Spleen (tissue), 11 donors: ENCODE measurements at regions not wholly inside any gene's neighbourhood (a gene's known extent, or its start where the extent isn't known, plus 50 kb on each side); places are given as distances from the start of the nearest gene placed in this dataset.

Experiments used
- DNase-seq: peaks from one replicate; pipeline ENCODE4 v3.0.0-alpha.2; 2020
- H3K27ac ChIP-seq, 8 donors: fragments of 200-600 bp; sonication (generic) in 7 of 8; 1 replicate in 4 of 8; 2 replicates in 4 of 8; pipeline versions ENCODE4 v1.5.0 to v1.8.0; 2016 to 2021; ENCODE audit warnings: inconsistent platforms in 4 of 8, mild to moderate bottlenecking in 4 of 8, moderate library complexity in 1 of 8
- H3K27me3 ChIP-seq, 7 donors: fragments of 200-600 bp; sonication (generic) in 6 of 7; replicated peaks in 1 of 7; 1 replicate in 4 of 7; 2 replicates in 3 of 7; pipeline versions ENCODE4 v1.5.0 to v1.8.0; 2016 to 2021; ENCODE audit warnings: inconsistent platforms in 3 of 7, mild to moderate bottlenecking in 1 of 7
- H3K36me3 ChIP-seq, 6 donors: fragments of 200-600 bp; sonication (generic) in 5 of 6; 1 replicate in 4 of 6; 2 replicates in 2 of 6; pipeline versions ENCODE4 v1.5.0 to v1.8.0; 2016 to 2021; ENCODE audit warnings: inconsistent platforms in 2 of 6
- H3K4me1 ChIP-seq, 6 donors: fragments of 200-600 bp; sonication (generic) in 5 of 6; 1 replicate in 3 of 6; 2 replicates in 3 of 6; pipeline versions ENCODE4 v1.5.0 to v1.8.0; 2016 to 2021; ENCODE audit warnings: inconsistent platforms in 3 of 6
- H3K4me3 ChIP-seq, 8 donors: fragments of 200-600 bp; sonication (generic) in 7 of 8; 1 replicate in 4 of 8; 2 replicates in 4 of 8; pipeline versions ENCODE4 v1.5.0 to v1.8.0; 2016 to 2021; ENCODE audit warnings: inconsistent platforms in 4 of 8, mild to moderate bottlenecking in 4 of 8, moderate library complexity in 2 of 8
- H3K9me3 ChIP-seq, 8 donors: fragments of 200-600 bp; sonication (generic) in 7 of 8; 1 replicate in 4 of 8; 2 replicates in 4 of 8; pipeline versions ENCODE4 v1.5.0 to v1.8.0; 2016 to 2021; ENCODE audit warnings: inconsistent platforms in 4 of 8
- CTCF ChIP-seq, 11 experiments: fragments of 200-600 bp in 7 of 11; fragments of 450-650 bp in 4 of 11; sonication (generic) in 4 of 11; IDR thresholded peaks in 8 of 11; conservative IDR thresholded peaks in 3 of 11; 1 replicate in 7 of 11; 2 replicates in 4 of 11; pipeline versions ENCODE4 v1.4.0 to v1.8.0; 2016 to 2021; ENCODE audit warnings: antibody characterized with exemption in 11 of 11, inconsistent platforms in 4 of 11, mild to moderate bottlenecking in 1 of 11
- POLR2A ChIP-seq, 3 donors: fragments of 450-650 bp; IDR thresholded peaks; one replicate each; pipeline ENCODE4 v1.5.1; 2017; ENCODE audit warnings: antibody characterized with exemption in 3 of 3, mild to moderate bottlenecking in 1 of 3
- POLR2AphosphoS5 ChIP-seq, 3 donors: sonication (generic); formaldehyde crosslinking; IDR thresholded peaks; one replicate each; pipeline ENCODE4 v1.5.1; 2017; ENCODE audit warnings: antibody characterized with exemption in 3 of 3
- WGBS, 5 donors: extraction: QIAGEN DNeasy Blood & Tissue Kit in 3 of 5; methylation state at CpG; one replicate each; pipeline versions ENCODE4 v1.1.5 to v1.1.7; 2013 to 2018; 5-methylcytosine and 5-hydroxymethylcytosine counted together
- intact Hi-C: fragments of 100-400 bp; cut with DNase I; formaldehyde crosslinking; loops from one replicate; pipeline ENCODE4 v1.15.0; 2023; ENCODE audit warnings: low total_unique reads
- donor health status: healthy with polysubstance abuse.
- donor health status: DM: no; HTN: no; CAD: no; lungs with moderate emphysema.
- donor health status: DM: no; HTN: no; CAD: no.
- donor health status: Bipolar disorder and iron deficiency.
- donor health status: healthy.
- donor health status: DM: no; HTN: no; CAD: no.
- donor health status: DM: yes; HTN: yes; CAD: no.

- WGBS, 5 donors, result 75 to 84% (median 78%) methylated on average over 7 of the region's 7 CpGs
Observed at GRCh38 chr2:129080715-129081476, 762.2 kb upstream of the HS6ST1 start.

GRCh38 chr2:129085386-129085785 lies 766.7 kb upstream of the HS6ST1 start:
- no peak overlapping the region for H3K27ac ChIP-seq
- no peaks in the 10 kb centered on the region for H3K27me3 ChIP-seq
- no peaks in the 10 kb centered on the region for H3K9me3 ChIP-seq
- H3K4me1 ChIP-seq, result no peaks in the 10 kb centered on the region
- H3K4me3 ChIP-seq, result no peak overlapping the region
- intact Hi-C loops, result no loop called here
- TF ChIP-seq POLR2A (IDR thresholded peaks at IDR 0.05), result no peak
- TF ChIP-seq POLR2AphosphoS5 (IDR thresholded peaks at IDR 0.05), result no peak
- no peak for TF ChIP-seq CTCF (IDR thresholded peaks at IDR 0.05 in 8 of 11, conservative IDR thresholded peaks at IDR 0.05 in 3 of 11)
- no peak for DNase-seq
- H3K36me3 ChIP-seq, result no peaks in the 10 kb centered on the region
- WGBS, 5 donors, result 88 to 95% (median 90%) methylated on average over 3 of the region's 3 CpGs

More at GRCh38 chr2:129080715-129081476, 762.2 kb upstream of the HS6ST1 start:
- Histone ChIP-seq H3K27me3 (peaks cover 0 to 6% (median 0%) of the 10 kb centered on the region in 7 donors), H3K36me3 (no peaks in the 10 kb centered on the region), H3K9me3 (no peaks in the 10 kb centered on the region), H3K4me3 (no peak overlapping the region), H3K4me1 (no peaks in the 10 kb centered on the region), H3K27ac (no peak overlapping the region)
- DNase-seq, result no peak
- intact Hi-C loops, result no loop called here
- TF ChIP-seq CTCF (IDR thresholded peaks at IDR 0.05 in 8 of 11, conservative IDR thresholded peaks at IDR 0.05 in 3 of 11), result no peak
- TF ChIP-seq POLR2AphosphoS5 (IDR thresholded peaks at IDR 0.05), result no peak

- no peaks in the 10 kb centered on the region for H3K4me1 ChIP-seq
- TF ChIP-seq POLR2AphosphoS5 (IDR thresholded peaks at IDR 0.05) (no peak), POLR2A (IDR thresholded peaks at IDR 0.05) (no peak), CTCF (IDR thresholded peaks at IDR 0.05 in 8 of 11, conservative IDR thresholded peaks at IDR 0.05 in 3 of 11) (no peak)
- no peaks in the 10 kb centered on the region for H3K36me3 ChIP-seq
- H3K9me3 ChIP-seq, result no peaks in the 10 kb centered on the region
- intact Hi-C loops, result no loop called here
- no peaks in the 10 kb centered on the region for H3K27me3 ChIP-seq
- H3K27ac ChIP-seq, result no peak overlapping the region
- no peak for DNase-seq
- H3K4me3 ChIP-seq, result no peak overlapping the region
- WGBS, 5 donors, result 53 to 70% (median 57%) methylated on average over 2 of the region's 2 CpGs
Observed at GRCh38 chr2:129087133-129087813, 768.6 kb upstream of the HS6ST1 start.

GRCh38 chr2:129091620-129092019 lies 773.0 kb upstream of the HS6ST1 start:
- intact Hi-C loops, result no loop called here
- TF ChIP-seq POLR2A (IDR thresholded peaks at IDR 0.05) (no peak), CTCF (IDR thresholded peaks at IDR 0.05 in 8 of 11, conservative IDR thresholded peaks at IDR 0.05 in 3 of 11) (no peak), POLR2AphosphoS5 (IDR thresholded peaks at IDR 0.05) (no peak)
- Histone ChIP-seq H3K36me3 (no peaks in the 10 kb centered on the region), H3K4me1 (no peaks in the 10 kb centered on the region), H3K27ac (no peak overlapping the region), H3K4me3 (no peak overlapping the region), H3K27me3 (no peaks in the 10 kb centered on the region), H3K9me3 (no peaks in the 10 kb centered on the region)
- DNase-seq, result no peak
- WGBS, 5 donors, result 74 to 88% (median 85%) methylated on average over 3 of the region's 3 CpGs
